Neural cell (in vitro differentiated cells): ENCODE measurements at regions not wholly inside any gene's neighbourhood (a gene's known extent, or its start where the extent isn't known, plus 50 kb on each side); places are given as distances from the start of the nearest gene placed in this dataset.

Experiments used
- H2AFZ ChIP-seq: fragments of 200-600, 300-800 bp; sonication (generic), shearing (Covaris generic); 2 replicates; pipeline ENCODE4 v1.6.0; 2014; ENCODE audit warnings: low read depth, mild to moderate bottlenecking, antibody characterized with exemption, low read length, moderate library complexity
- H3F3A ChIP-seq: fragments of 200-600 bp; shearing (Covaris generic); 2 replicates; pipeline ENCODE4 v1.6.1; 2016; ENCODE audit warnings: mild to moderate bottlenecking, moderate library complexity, mixed read lengths, antibody characterized with exemption, low read length; ENCODE audit not compliant: insufficient read depth, poor library complexity, severe bottlenecking
- H3K27ac ChIP-seq: fragments of 200-600, 300-800 bp; sonication (generic), shearing (Covaris generic); 2 replicates; pipeline ENCODE4 v1.5.1; 2014; ENCODE audit warnings: mild to moderate bottlenecking, low read length, moderate library complexity
- H3K27me3 ChIP-seq: fragments of 300-800, 200-600 bp; sonication (generic), shearing (Covaris generic); 2 replicates; pipeline ENCODE4 v1.6.0; 2014; ENCODE audit warnings: mild to moderate bottlenecking, low read depth, low read length, moderate library complexity; ENCODE audit not compliant: insufficient read depth
- H3K36me3 ChIP-seq: fragments of 300-800, 200-600 bp; sonication (generic), shearing (Covaris generic); 2 replicates; pipeline ENCODE4 v1.5.1; 2014; ENCODE audit warnings: mild to moderate bottlenecking, antibody characterized with exemption, low read length, moderate library complexity; ENCODE audit not compliant: insufficient read depth
- H3K4me2 ChIP-seq: fragments of 300-800, 200-600 bp; sonication (generic), shearing (Covaris generic); 2 replicates; pipeline ENCODE4 v1.6.0; 2014; ENCODE audit warnings: mild to moderate bottlenecking, low read length
- H3K4me3 ChIP-seq: fragments of 300-800, 200-600 bp; sonication (generic), shearing (Covaris generic); 2 replicates; pipeline ENCODE4 v1.5.1; 2014; ENCODE audit warnings: mild to moderate bottlenecking, low read length, moderate library complexity
- H3K79me2 ChIP-seq: fragments of 200-600 bp; shearing (Covaris generic); replicated peaks from 2 replicates; pipeline ENCODE4 v1.6.0; 2014; ENCODE audit warnings: mild to moderate bottlenecking, low read length, moderate library complexity; ENCODE audit not compliant: insufficient read depth
- H3K9ac ChIP-seq: fragments of 300-800, 200-600 bp; sonication (generic), shearing (Covaris generic); 2 replicates; pipeline ENCODE4 v1.6.1; 2016; ENCODE audit warnings: mild to moderate bottlenecking, low read length, mixed read lengths
- H3K9me2 ChIP-seq: fragments of 200-600 bp; shearing (Covaris generic); 2 replicates; pipeline ENCODE4 v1.6.1; 2016; ENCODE audit warnings: mild to moderate bottlenecking, low read length, mixed read lengths; ENCODE audit not compliant: insufficient read depth
- H3K9me3 ChIP-seq: fragments of 200-600, 300-800 bp; sonication (generic), shearing (Covaris generic); 2 replicates; pipeline ENCODE4 v1.6.1; 2016; ENCODE audit warnings: mild to moderate bottlenecking, mixed run types, low read length, moderate library complexity, mixed read lengths
- H4K20me1 ChIP-seq: fragments of 200-600 bp; shearing (Covaris generic); 2 replicates; pipeline ENCODE4 v1.6.1; 2016; ENCODE audit warnings: mild to moderate bottlenecking, mixed run types; ENCODE audit not compliant: insufficient read depth
- CTCF ChIP-seq: fragments of 450-650 bp; IDR thresholded peaks from 2 replicates; pipeline ENCODE4 v1.5.1; 2014; ENCODE audit warnings: antibody characterized with exemption, mild to moderate bottlenecking, moderate library complexity; ENCODE audit not compliant: poor library complexity, severe bottlenecking
- EP300 ChIP-seq: fragments of 450-650 bp; conservative IDR thresholded peaks from 2 replicates; pipeline ENCODE4 v1.6.1; 2014; ENCODE audit warnings: antibody characterized with exemption, mild to moderate bottlenecking, moderate library complexity; ENCODE audit not compliant: poor library complexity, severe bottlenecking
- EZH2 ChIP-seq: fragments of 200-600, 300-800 bp; shearing (Covaris generic), sonication (generic); IDR thresholded peaks from 2 replicates; pipeline ENCODE4 v1.6.1; 2014; ENCODE audit warnings: antibody characterized with exemption, low read length, borderline replicate concordance, mild to moderate bottlenecking; ENCODE audit not compliant: insufficient read depth, poor library complexity, severe bottlenecking
- MXI1 ChIP-seq: fragments of 450-650 bp; conservative IDR thresholded peaks from 2 replicates; pipeline ENCODE4 v1.6.1; 2014; ENCODE audit warnings: antibody characterized with exemption, mild to moderate bottlenecking; ENCODE audit not compliant: poor library complexity, severe bottlenecking
- POLR2AphosphoS5 ChIP-seq: IDR thresholded peaks from 2 replicates; pipeline ENCODE4 v1.6.1; 2012
- REST ChIP-seq: IDR thresholded peaks from 2 replicates; pipeline ENCODE4 v1.6.1; 2012; ENCODE audit warnings: borderline replicate concordance
- SMC3 ChIP-seq: fragments of 450-650 bp; conservative IDR thresholded peaks from 2 replicates; pipeline ENCODE4 v1.6.1; 2014; ENCODE audit warnings: antibody characterized with exemption, mild to moderate bottlenecking, moderate library complexity; ENCODE audit not compliant: poor library complexity
- TAF1 ChIP-seq: IDR thresholded peaks from 2 replicates; pipeline ENCODE4 v1.6.1; 2012; ENCODE audit warnings: low read depth

GRCh38 chr14:55846826-55847446 is 266.9 kb downstream of the KTN1 start:
- H3K9me2 ChIP-seq = no peaks in the 10 kb centered on the region
- H3K36me3 ChIP-seq = no peaks in the 10 kb centered on the region
- H3F3A ChIP-seq = no peaks in the 10 kb centered on the region
- no peaks in the 10 kb centered on the region for H3K27me3 ChIP-seq
- no peak overlapping the region for H3K27ac ChIP-seq
- no peak overlapping the region for H3K4me2 ChIP-seq
- no peak for TF ChIP-seq REST
- peak; percentile 15 for TF ChIP-seq POLR2AphosphoS5
- TF ChIP-seq EP300 = peak; percentile 79
- H3K79me2 ChIP-seq = no peaks in the 10 kb centered on the region
- no peaks in the 10 kb centered on the region for H3K9me3 ChIP-seq
- H4K20me1 ChIP-seq = no peaks in the 10 kb centered on the region
- no peak overlapping the region for H3K4me3 ChIP-seq
- H2AFZ ChIP-seq = no peak overlapping the region
- H3K9ac ChIP-seq = no peak overlapping the region

- Histone ChIP-seq H3K9ac (no peak overlapping the region), H3K4me2 (no peak overlapping the region), H3K79me2 (no peaks in the 10 kb centered on the region), H3K9me3 (no peaks in the 10 kb centered on the region), H3K27me3 (no peaks in the 10 kb centered on the region), H3K27ac (no peak overlapping the region), H2AFZ (no peak overlapping the region), H3K4me3 (no peak overlapping the region), H4K20me1 (no peaks in the 10 kb centered on the region), H3K9me2 (no peaks in the 10 kb centered on the region), H3K36me3 (no peaks in the 10 kb centered on the region), H3F3A (no peaks in the 10 kb centered on the region)
- no peak for TF ChIP-seq EZH2
- no peak for TF ChIP-seq REST
Measured at GRCh38 chr14:55847766-55848165, 267.8 kb downstream of the KTN1 start.

- no peak for TF ChIP-seq POLR2AphosphoS5
- TF ChIP-seq MXI1 = no peak
- TF ChIP-seq TAF1 = no peak
- TF ChIP-seq EP300 = no peak
- TF ChIP-seq CTCF = no peak
- no peak for TF ChIP-seq SMC3
- H3F3A ChIP-seq = no peaks in the 10 kb centered on the region
- H4K20me1 ChIP-seq = no peaks in the 10 kb centered on the region
- H3K4me2 ChIP-seq = no peak overlapping the region
- no peak overlapping the region for H2AFZ ChIP-seq
- no peaks in the 10 kb centered on the region for H3K36me3 ChIP-seq
- no peak overlapping the region for H3K27ac ChIP-seq
- H3K9me3 ChIP-seq = no peaks in the 10 kb centered on the region
- no peak overlapping the region for H3K4me3 ChIP-seq
- H3K9ac ChIP-seq = no peak overlapping the region
- no peaks in the 10 kb centered on the region for H3K79me2 ChIP-seq
- H3K27me3 ChIP-seq = no peaks in the 10 kb centered on the region
- H3K9me2 ChIP-seq = no peaks in the 10 kb centered on the region
Measured at GRCh38 chr14:55848964-55849363, 269.0 kb downstream of the KTN1 start.
